ENCODE measurements at regions not wholly inside any gene's neighbourhood (a gene's known extent, or its start where the extent isn't known, plus 50 kb on each side); places are given as distances from the start of the nearest gene placed in this dataset.

DNA sequence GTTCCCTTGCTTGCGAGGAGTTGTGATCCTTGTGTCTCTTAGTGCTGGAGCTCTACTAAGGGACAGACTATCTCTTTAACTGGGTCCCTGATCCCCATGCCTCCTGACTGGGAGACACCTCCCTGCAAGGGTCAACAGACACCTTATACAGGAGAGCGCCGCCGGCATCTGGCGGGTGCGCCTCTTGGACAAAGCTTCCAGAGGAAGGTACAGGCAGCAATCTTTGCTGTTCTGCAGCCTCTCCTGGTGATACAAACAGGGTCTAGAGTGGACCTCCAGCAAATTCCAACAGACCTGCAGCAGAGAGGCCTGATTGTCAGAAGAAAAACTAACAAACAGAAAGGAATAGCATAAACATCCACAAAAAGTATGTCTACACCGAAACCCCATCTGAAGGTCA, 115.6 kb upstream of the ITM2A start:
- no peak for TF ChIP-seq CTCF (conservative IDR thresholded peaks at IDR 0.05; ENCODE audit: low read depth, low read length)
- TF ChIP-seq EZH2 (IDR thresholded peaks at IDR 0.05; ENCODE audit: borderline replicate concordance, low read depth, low read length, poor library complexity, severe bottlenecking) = no peak
